Lung (tissue), 11 donors: ENCODE measurements at regions not wholly inside any gene's neighbourhood (a gene's known extent, or its start where the extent isn't known, plus 50 kb on each side); places are given as distances from the start of the nearest gene placed in this dataset.

ENCODE experiments used
- ATAC-seq: fragments of 200-7000 bp; cut with Tn5 transposase; one replicate; pipeline ENCODE4 v1.9.1; 2020; ENCODE audit warnings: moderate number of reproducible peaks; ENCODE audit not compliant: insufficient read depth, low FRiP score
- DNase-seq, 3 donors: peaks; one replicate each; pipeline ENCODE4 v3.0.0-alpha.2; 2013 to 2017
- H3K27ac ChIP-seq, 2 donors: one replicate each; pipeline ENCODE4 v1.5.1; 2013; ENCODE audit warnings: mild to moderate bottlenecking in 2 of 2, moderate library complexity in 2 of 2, control low read depth in 1 of 2, inconsistent platforms in 1 of 2, low read depth in 1 of 2, low read length in 1 of 2
- H3K27me3 ChIP-seq, 3 donors: one replicate each; pipeline ENCODE4 v1.5.1; 2013; ENCODE audit warnings: low read length in 2 of 3; ENCODE audit not compliant: control insufficient read depth in 3 of 3, insufficient read depth in 3 of 3
- H3K36me3 ChIP-seq, 4 donors: one replicate each; pipeline ENCODE4 v1.5.1; 2013; ENCODE audit warnings: low read length in 4 of 4, mild to moderate bottlenecking in 1 of 4, moderate library complexity in 1 of 4; ENCODE audit not compliant: control insufficient read depth in 4 of 4, insufficient read depth in 4 of 4
- H3K4me1 ChIP-seq, 5 donors: one replicate each; pipeline ENCODE4 v1.5.1; 2013; ENCODE audit warnings: low read length in 5 of 5, mild to moderate bottlenecking in 2 of 5, moderate library complexity in 1 of 5; ENCODE audit not compliant: control insufficient read depth in 5 of 5, insufficient read depth in 5 of 5
- H3K4me3 ChIP-seq: one replicate; pipeline ENCODE4 v1.5.1; 2013; ENCODE audit warnings: mild to moderate bottlenecking, control low read depth, moderate library complexity
- H3K9ac ChIP-seq, 2 donors: one replicate each; pipeline ENCODE4 v1.5.1; 2013; ENCODE audit warnings: low read length in 2 of 2, control low read depth in 1 of 2; ENCODE audit not compliant: insufficient read depth in 1 of 2
- H3K9me3 ChIP-seq, 4 donors: one replicate each; pipeline ENCODE4 v1.5.1; 2013; ENCODE audit warnings: low read length in 3 of 4, mild to moderate bottlenecking in 1 of 4, moderate library complexity in 1 of 4; ENCODE audit not compliant: control insufficient read depth in 4 of 4, insufficient read depth in 3 of 4
- CTCF ChIP-seq: IDR thresholded peaks from 2 replicates; pipeline ENCODE4 v1.5.1; 2012; ENCODE audit warnings: mild to moderate bottlenecking; ENCODE audit errors: control extremely low read depth, extremely low read depth
- WGBS, 2 donors: extraction: QIAGEN DNeasy Blood & Tissue Kit; methylation state at CpG; one replicate each; pipeline ENCODE4 v1.1.7; 2013; 5-methylcytosine and 5-hydroxymethylcytosine counted together
- donor health status: control.
- donor health status: control.
- donor health status: Bipolar disorder and iron deficiency.
- donor health status: healthy.
- donor health status: DM: yes; HTN: yes; CAD: no.

DNA sequence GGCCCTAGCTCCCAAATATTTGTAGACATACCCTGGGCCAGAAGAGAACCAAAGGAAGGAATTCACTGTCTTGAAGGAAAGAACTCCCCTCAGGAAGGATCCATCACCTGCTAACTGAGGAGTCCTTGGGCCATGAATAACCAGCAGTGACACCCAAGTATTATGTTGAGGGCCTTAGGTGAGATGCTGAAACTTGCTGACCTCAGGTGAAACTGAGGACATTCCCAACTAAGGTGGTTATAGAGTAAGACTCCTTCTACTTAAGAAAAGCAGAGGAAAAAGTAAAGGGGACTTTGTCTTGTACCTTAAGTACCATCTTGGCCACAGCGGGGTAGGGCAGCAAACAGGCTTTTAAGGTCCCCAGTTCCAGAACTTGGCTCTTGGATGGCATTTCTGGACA, 491.7 kb downstream of the C6orf118 start:
- 95 to 96% methylated on average over 1 of the region's 1 CpG for WGBS, 2 donors
- TF ChIP-seq CTCF = no peak
- Histone ChIP-seq H3K36me3 (no peaks in the 10 kb centered on the region), H3K27ac (no peak overlapping the region), H3K9ac (no peak overlapping the region), H3K4me3 (no peak overlapping the region), H3K4me1 (no peaks in the 10 kb centered on the region), H3K27me3 (no peaks in the 10 kb centered on the region), H3K9me3 (peaks cover 0 to 4% (median 2%) of the 10 kb centered on the region in 4 donors)
- ATAC-seq (no peak), DNase-seq (no peak)

GRCh38 chr6:164812706-164813105, 496.7 kb downstream of the C6orf118 start:
- ATAC-seq = no peak
- Histone ChIP-seq H3K9ac (no peak overlapping the region), H3K27me3 (no peaks in the 10 kb centered on the region), H3K9me3 (peaks cover 0 to 4% (median 0%) of the 10 kb centered on the region in 4 donors), H3K36me3 (no peaks in the 10 kb centered on the region), H3K4me3 (no peak overlapping the region), H3K4me1 (no peaks in the 10 kb centered on the region), H3K27ac (no peak overlapping the region)
- no peak for DNase-seq
- no peak for TF ChIP-seq CTCF

DNA sequence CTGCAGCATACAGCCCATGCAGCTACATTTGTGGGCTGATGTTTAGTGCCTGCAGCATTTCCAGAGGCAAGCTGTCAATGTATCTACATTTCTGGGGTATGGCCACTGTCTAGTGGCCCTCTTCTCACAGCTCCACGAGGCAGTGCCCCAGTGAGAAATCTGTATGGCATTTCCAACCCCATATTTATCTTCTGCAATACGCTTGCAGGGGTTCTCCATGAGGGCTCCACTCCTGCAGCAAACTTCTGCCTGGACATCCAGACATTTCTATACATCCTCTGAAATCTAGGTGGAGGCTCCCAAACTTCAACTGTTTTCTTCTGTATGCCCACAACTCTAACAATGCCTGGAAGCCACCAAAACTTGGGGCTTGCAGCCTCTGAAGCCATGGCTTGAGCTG, 502.3 kb downstream of the C6orf118 start:
- Histone ChIP-seq H3K4me3 (no peak overlapping the region), H3K4me1 (no peaks in the 10 kb centered on the region), H3K27ac (no peak overlapping the region), H3K9me3 (peaks cover 0 to 5% (median 2%) of the 10 kb centered on the region in 4 donors), H3K27me3 (no peaks in the 10 kb centered on the region), H3K9ac (no peak overlapping the region), H3K36me3 (no peaks in the 10 kb centered on the region)
- DNase-seq = no peak
- ATAC-seq = no peak
- no peak for TF ChIP-seq CTCF
- 64 to 69% methylated on average over 2 of the region's 2 CpGs for WGBS, 2 donors

DNA sequence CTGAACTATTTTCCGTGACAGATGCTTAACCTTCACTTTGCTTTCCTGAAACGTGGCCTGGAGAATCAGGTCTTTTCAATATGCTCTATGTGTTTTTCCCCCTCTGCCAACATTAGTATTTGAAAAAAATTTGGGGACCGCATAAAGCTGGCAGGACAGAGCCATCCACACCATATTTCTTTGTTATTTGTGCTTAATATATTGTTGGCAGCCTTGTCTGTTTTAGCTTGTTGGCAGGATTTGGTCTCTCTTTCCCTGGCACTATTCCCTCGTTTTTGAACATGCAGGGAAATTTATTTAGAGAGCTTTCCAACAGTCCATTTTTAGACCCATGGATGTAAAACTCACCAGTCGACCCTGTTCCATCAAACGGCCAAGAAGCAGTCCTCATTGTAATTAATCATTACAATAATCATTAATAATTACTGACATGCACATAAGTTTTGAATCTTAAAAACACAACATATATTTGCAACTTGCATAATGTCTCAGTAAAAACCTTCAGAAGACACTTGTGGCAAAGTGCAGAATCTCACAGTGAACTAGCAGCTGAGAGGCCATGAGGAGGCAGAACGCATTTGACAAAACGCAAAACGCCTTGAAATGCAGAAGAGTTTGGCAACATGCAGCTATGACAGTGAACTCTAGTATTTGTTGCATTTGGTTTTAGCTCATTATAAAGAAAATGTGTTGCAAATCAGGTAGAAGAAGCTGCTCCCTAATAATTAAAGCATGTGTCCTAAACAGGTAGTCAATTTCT, 514.2 kb downstream of the C6orf118 start:
- DNase-seq (no peak), ATAC-seq (no peak)
- 71 to 83% methylated on average over 9 of the region's 9 CpGs for WGBS, 2 donors
- no peak overlapping the region for H3K4me3 ChIP-seq
- no peak overlapping the region for H3K9ac ChIP-seq
- TF ChIP-seq CTCF = no peak
- no peaks in the 10 kb centered on the region for H3K4me1 ChIP-seq
- peaks cover 0 to 4% (median under 1%) of the 10 kb centered on the region in 4 donors for H3K9me3 ChIP-seq
- no peaks in the 10 kb centered on the region for H3K36me3 ChIP-seq
- H3K27me3 ChIP-seq = no peaks in the 10 kb centered on the region
- no peak overlapping the region for H3K27ac ChIP-seq
